OCI-LY7 (cell line): ENCODE measurements at regions not wholly inside any gene's neighbourhood (a gene's known extent, or its start where the extent isn't known, plus 50 kb on each side); places are given as distances from the start of the nearest gene placed in this dataset.

ENCODE experiments used
- BruUV-seq: library from RNA; stranded (reverse); fragments of 400-500 nt; replicated peaks from 2 replicates; lab custom pipeline; 2021; lab: Mats Ljungman, UMichigan
- CTCF ChIA-PET: fragments of 300-600 bp; sonication (Branson Sonifier 250); formaldehyde crosslinking; loops from one replicate; lab custom pipeline; 2022; ENCODE audit warnings: antibody characterized with exemption; ENCODE audit not compliant: unreplicated experiment; lab: Charles Lee
- POLR2A ChIA-PET: fragments of 300-600 bp; sonication (Branson Sonifier 250); formaldehyde crosslinking; loops from one replicate; lab custom pipeline; 2022; ENCODE audit warnings: antibody characterized with exemption; lab: Charles Lee
- DNase-seq: peaks from one replicate; pipeline ENCODE4 v3.0.0-alpha.2; 2015; ENCODE audit warnings: low spot score
- H2AFZ ChIP-seq: fragments of 200-600 bp; sonication (generic), shearing (Covaris generic); 2 replicates; pipeline ENCODE4 v1.6.1; 2014; ENCODE audit warnings: mild to moderate bottlenecking, antibody characterized with exemption, low read length, moderate library complexity
- H3K27ac ChIP-seq: fragments of 200-600 bp; sonication (generic); 2 replicates; pipeline ENCODE4 v1.5.1; 2014; ENCODE audit warnings: mixed run types, low read depth, mild to moderate bottlenecking, moderate library complexity, low read length, inconsistent platforms; ENCODE audit not compliant: poor library complexity, severe bottlenecking
- H3K36me3 ChIP-seq: fragments of 200-600 bp; sonication (generic); 2 replicates; pipeline ENCODE4 v1.6.1; 2014; ENCODE audit warnings: mild to moderate bottlenecking, antibody characterized with exemption, low read length, moderate library complexity, mixed read lengths; ENCODE audit not compliant: insufficient read depth
- H3K4me1 ChIP-seq: fragments of 200-600 bp; sonication (generic); 2 replicates; pipeline ENCODE4 v1.5.1; 2014; ENCODE audit warnings: mild to moderate bottlenecking, low read length; ENCODE audit not compliant: insufficient read depth, poor library complexity, severe bottlenecking
- H3K4me2 ChIP-seq: fragments of 200-600 bp; sonication (generic); 2 replicates; pipeline ENCODE4 v1.6.1; 2014; ENCODE audit warnings: mild to moderate bottlenecking, low read length
- H3K4me3 ChIP-seq: fragments of 200-600 bp; sonication (generic); 2 replicates; pipeline ENCODE4 v1.5.1; 2014; ENCODE audit warnings: mild to moderate bottlenecking, low read depth, low read length; ENCODE audit not compliant: poor library complexity, severe bottlenecking
- H3K79me2 ChIP-seq: fragments of 200-600 bp; sonication (generic); 2 replicates; pipeline ENCODE4 v1.6.1; 2016; ENCODE audit warnings: low read depth, mild to moderate bottlenecking, low read length, moderate library complexity, mixed read lengths; ENCODE audit not compliant: insufficient read depth
- H3K9me2 ChIP-seq: fragments of 200-600 bp; sonication (generic); 2 replicates; pipeline ENCODE4 v1.6.1; 2016; ENCODE audit warnings: mild to moderate bottlenecking, low read length, mixed read lengths; ENCODE audit not compliant: insufficient read depth
- H3K9me3 ChIP-seq: fragments of 200-600 bp; sonication (generic); 2 replicates; pipeline ENCODE4 v1.6.1; 2014; ENCODE audit warnings: mild to moderate bottlenecking, mixed run types, low read length, mixed read lengths
- H4K20me1 ChIP-seq: fragments of 200-600 bp; sonication (generic); 2 replicates; pipeline ENCODE4 v1.6.1; 2014; ENCODE audit warnings: mild to moderate bottlenecking, antibody characterized with exemption, low read length, moderate library complexity, mixed read lengths; ENCODE audit not compliant: insufficient read depth
- CTCF ChIP-seq: fragments of 200-600 bp; sonication (generic); conservative IDR thresholded peaks from 2 replicates; pipeline ENCODE4 v1.5.1; 2014; ENCODE audit warnings: mild to moderate bottlenecking, antibody characterized with exemption, low read length, moderate library complexity, mixed read lengths
- EZH2phosphoT487 ChIP-seq: fragments of 200-600 bp; sonication (generic); IDR thresholded peaks from 2 replicates; pipeline ENCODE4 v1.6.1; 2018; ENCODE audit warnings: low read depth, borderline replicate concordance, mild to moderate bottlenecking, mixed run types, antibody characterized with exemption, low read length, moderate library complexity, mixed read lengths
- intact Hi-C: fragments of 100-400 bp; cut with micrococcal nuclease; formaldehyde crosslinking; loops from one replicate; pipeline ENCODE4 v1.10.0; 2022; ENCODE audit not compliant: unreplicated experiment

- Histone ChIP-seq H3K4me3 (no peak overlapping the region), H3K79me2 (no peaks in the 10 kb centered on the region), H2AFZ (no peak overlapping the region), H3K4me2 (no peak overlapping the region), H3K4me1 (no peaks in the 10 kb centered on the region), H3K36me3 (no peaks in the 10 kb centered on the region), H3K9me2 (no peaks in the 10 kb centered on the region), H4K20me1 (no peaks in the 10 kb centered on the region), H3K9me3 (no peaks in the 10 kb centered on the region), H3K27ac (no peak overlapping the region)
- ChIA-PET POLR2A (no interaction called here), CTCF (no interaction called here)
- intact Hi-C loops, result no loop called here
- no peak for DNase-seq
- TF ChIP-seq CTCF, result no peak
- no peak for TF ChIP-seq EZH2phosphoT487
- BruUV-seq, result no TSS peak
Measured at GRCh38 chr16:52871481-52871880, 181.2 kb downstream of the CHD9NB start.

GRCh38 chr16:52869243-52869642 is 183.5 kb downstream of the CHD9NB start:
- Histone ChIP-seq H2AFZ (no peak overlapping the region), H3K4me2 (no peak overlapping the region), H3K36me3 (no peaks in the 10 kb centered on the region), H3K27ac (no peak overlapping the region), H3K4me3 (no peak overlapping the region), H3K9me2 (no peaks in the 10 kb centered on the region), H3K9me3 (no peaks in the 10 kb centered on the region), H3K79me2 (no peaks in the 10 kb centered on the region), H3K4me1 (no peaks in the 10 kb centered on the region), H4K20me1 (no peaks in the 10 kb centered on the region)
- BruUV-seq, result no TSS peak
- POLR2A ChIA-PET, result no interaction called here
- CTCF ChIA-PET, result no interaction called here
- no peak for DNase-seq
- intact Hi-C loops, result no loop called here
- no peak for TF ChIP-seq EZH2phosphoT487

- no peak for DNase-seq
- ChIA-PET POLR2A (no interaction called here), CTCF (no interaction called here)
- no peaks in the 10 kb centered on the region for H3K9me3 ChIP-seq
- H3K4me1 ChIP-seq, result no peaks in the 10 kb centered on the region
- H3K36me3 ChIP-seq, result no peaks in the 10 kb centered on the region
- H3K4me3 ChIP-seq, result no peak overlapping the region
- TF ChIP-seq EZH2phosphoT487 (no peak), CTCF (no peak)
- no peak overlapping the region for H3K27ac ChIP-seq
- no peak overlapping the region for H3K4me2 ChIP-seq
- no peaks in the 10 kb centered on the region for H3K9me2 ChIP-seq
- no peaks in the 10 kb centered on the region for H3K79me2 ChIP-seq
- no TSS peak for BruUV-seq
- no peaks in the 10 kb centered on the region for H4K20me1 ChIP-seq
- intact Hi-C loops, result no loop called here
- no peak overlapping the region for H2AFZ ChIP-seq
Measured at GRCh38 chr16:52863000-52863399, 189.7 kb downstream of the CHD9NB start.
